Colonic mucosa (tissue), 4 donors: ENCODE measurements at regions not wholly inside any gene's neighbourhood (a gene's known extent, or its start where the extent isn't known, plus 50 kb on each side); places are given as distances from the start of the nearest gene placed in this dataset.

ENCODE experiments used
- DNase-seq: peaks from one replicate; pipeline ENCODE4 v3.0.0-alpha.2; 2020
- H3K27ac ChIP-seq: fragments of 200-600 bp; one replicate; pipeline ENCODE4 v1.8.0; 2021
- H3K27me3 ChIP-seq: fragments of 200-600 bp; one replicate; pipeline ENCODE4 v1.8.0; 2021
- H3K36me3 ChIP-seq: fragments of 200-600 bp; one replicate; pipeline ENCODE4 v1.8.0; 2021
- H3K4me1 ChIP-seq: fragments of 200-600 bp; one replicate; pipeline ENCODE4 v1.8.0; 2021; ENCODE audit warnings: mild to moderate bottlenecking
- H3K4me3 ChIP-seq: fragments of 200-600 bp; one replicate; pipeline ENCODE4 v1.8.0; 2021
- H3K9ac ChIP-seq, 2 donors: one replicate each; pipeline ENCODE4 v1.7.0; 2013; ENCODE audit warnings: control low read depth in 2 of 2, low read depth in 2 of 2, low read length in 2 of 2
- H3K9me3 ChIP-seq: fragments of 200-600 bp; one replicate; pipeline ENCODE4 v1.8.0; 2021
- CTCF ChIP-seq: fragments of 200-600 bp; IDR thresholded peaks from one replicate; pipeline ENCODE4 v1.8.0; 2022; ENCODE audit warnings: antibody characterized with exemption, mild to moderate bottlenecking
- intact Hi-C: fragments of 100-400 bp; cut with DNase I; formaldehyde crosslinking; loops from one replicate; pipeline ENCODE4 v1.14.1; 2022
- donor health status: healthy.
- donor health status: DM: no; HTN: no; CAD: no.
- donor health status: DM: no; HTN: no; CAD: no.

- Histone ChIP-seq H3K9ac (no peak overlapping the region), H3K4me1 (no peaks in the 10 kb centered on the region), H3K27ac (no peak overlapping the region), H3K27me3 (no peaks in the 10 kb centered on the region), H3K4me3 (no peak overlapping the region), H3K9me3 (no peaks in the 10 kb centered on the region), H3K36me3 (no peaks in the 10 kb centered on the region)
- no peak for TF ChIP-seq CTCF
- DNase-seq, result no peak
- intact Hi-C loops, result no loop called here
These were observed 135.3 kb downstream of the CHST1 start for GRCh38 chr11:45530111-45530510.

GRCh38 chr11:45528435-45528834 lies 137.0 kb downstream of the CHST1 start:
- Histone ChIP-seq H3K9ac (no peak overlapping the region), H3K4me3 (no peak overlapping the region), H3K36me3 (no peaks in the 10 kb centered on the region), H3K27ac (no peak overlapping the region), H3K9me3 (no peaks in the 10 kb centered on the region), H3K4me1 (no peaks in the 10 kb centered on the region), H3K27me3 (no peaks in the 10 kb centered on the region)
- intact Hi-C loops, result no loop called here
- DNase-seq, result no peak
- TF ChIP-seq CTCF, result no peak

GRCh38 chr11:45527898-45528297 lies 137.5 kb downstream of the CHST1 start:
- no peak overlapping the region for H3K27ac ChIP-seq
- H3K9me3 ChIP-seq, result no peaks in the 10 kb centered on the region
- H3K27me3 ChIP-seq, result no peaks in the 10 kb centered on the region
- no peak for TF ChIP-seq CTCF
- no peak overlapping the region for H3K9ac ChIP-seq
- H3K4me1 ChIP-seq, result no peaks in the 10 kb centered on the region
- DNase-seq, result no peak
- H3K36me3 ChIP-seq, result no peaks in the 10 kb centered on the region
- intact Hi-C loops, result no loop called here
- no peak overlapping the region for H3K4me3 ChIP-seq

GRCh38 chr11:45525393-45525792 lies 140.0 kb downstream of the CHST1 start:
- Histone ChIP-seq H3K27ac (no peak overlapping the region), H3K4me3 (no peak overlapping the region), H3K9ac (no peak overlapping the region), H3K4me1 (no peaks in the 10 kb centered on the region), H3K36me3 (no peaks in the 10 kb centered on the region), H3K27me3 (no peaks in the 10 kb centered on the region), H3K9me3 (no peaks in the 10 kb centered on the region)
- no peak for DNase-seq
- TF ChIP-seq CTCF, result no peak
- intact Hi-C loops, result no loop called here

GRCh38 chr11:45523760-45524159 lies 141.7 kb downstream of the CHST1 start:
- Histone ChIP-seq H3K4me3 (no peak overlapping the region), H3K9me3 (no peaks in the 10 kb centered on the region), H3K4me1 (no peaks in the 10 kb centered on the region), H3K27me3 (no peaks in the 10 kb centered on the region), H3K36me3 (no peaks in the 10 kb centered on the region), H3K27ac (no peak overlapping the region), H3K9ac (no peak overlapping the region)
- intact Hi-C loops, result no loop called here
- TF ChIP-seq CTCF, result no peak
- no peak for DNase-seq
